GM13976 (cell line): ENCODE measurements at regions not wholly inside any gene's neighbourhood (a gene's known extent, or its start where the extent isn't known, plus 50 kb on each side); places are given as distances from the start of the nearest gene placed in this dataset.

Experiments used
- DNase-seq: peaks from one replicate; pipeline ENCODE4 v3.0.0; 2012; ENCODE audit warnings: low spot score
- in situ Hi-C: fragments of 300-500 bp; cut with MboI; formaldehyde crosslinking; loops from one replicate; pipeline ENCODE4 v1.12.0; 2022; ENCODE audit warnings: low sequenced_read_pairs, mixed read lengths, inconsistent platforms; ENCODE audit not compliant: unreplicated experiment
- TF ChIP-seq, protein P1 (sequence below): IDR thresholded peaks from 2 replicates; pipeline ENCODE4 v1.5.1; 2012; ENCODE audit warnings: borderline replicate concordance, mild to moderate bottlenecking; ENCODE audit not compliant: insufficient read depth; ENCODE audit errors: extremely low read depth, missing control alignments, control extremely low read depth

DNA sequence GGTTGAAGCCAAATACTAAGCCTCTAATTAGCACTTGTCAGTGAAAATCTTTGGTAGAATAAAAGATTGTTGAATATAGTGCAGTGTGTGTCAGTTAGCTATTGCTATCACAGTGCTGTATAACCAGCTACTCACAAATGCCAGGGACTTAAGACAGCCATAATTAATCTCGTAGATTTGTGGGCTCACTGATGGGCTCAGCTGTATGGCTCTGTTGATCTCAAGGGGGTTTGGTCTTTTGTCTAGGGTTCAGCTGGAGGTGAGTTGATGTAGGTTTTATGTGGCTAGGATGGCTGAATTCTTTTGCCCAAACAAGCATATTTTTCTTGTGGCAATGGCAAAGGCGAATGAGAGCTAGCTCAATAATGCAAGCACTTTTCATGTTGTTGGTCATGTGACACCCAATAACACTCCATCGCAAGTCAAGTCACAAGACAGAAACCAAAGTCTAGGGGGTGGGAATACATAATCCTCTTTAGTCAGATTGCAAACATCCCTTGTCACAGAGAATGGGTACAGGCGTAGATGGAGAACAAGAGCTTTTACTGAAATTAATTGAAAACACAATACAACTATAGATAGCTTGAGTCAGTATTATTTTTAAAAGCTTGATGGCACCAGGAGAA is 121.7 kb upstream of the EDNRB start:
- TF ChIP-seq, protein P1, sequence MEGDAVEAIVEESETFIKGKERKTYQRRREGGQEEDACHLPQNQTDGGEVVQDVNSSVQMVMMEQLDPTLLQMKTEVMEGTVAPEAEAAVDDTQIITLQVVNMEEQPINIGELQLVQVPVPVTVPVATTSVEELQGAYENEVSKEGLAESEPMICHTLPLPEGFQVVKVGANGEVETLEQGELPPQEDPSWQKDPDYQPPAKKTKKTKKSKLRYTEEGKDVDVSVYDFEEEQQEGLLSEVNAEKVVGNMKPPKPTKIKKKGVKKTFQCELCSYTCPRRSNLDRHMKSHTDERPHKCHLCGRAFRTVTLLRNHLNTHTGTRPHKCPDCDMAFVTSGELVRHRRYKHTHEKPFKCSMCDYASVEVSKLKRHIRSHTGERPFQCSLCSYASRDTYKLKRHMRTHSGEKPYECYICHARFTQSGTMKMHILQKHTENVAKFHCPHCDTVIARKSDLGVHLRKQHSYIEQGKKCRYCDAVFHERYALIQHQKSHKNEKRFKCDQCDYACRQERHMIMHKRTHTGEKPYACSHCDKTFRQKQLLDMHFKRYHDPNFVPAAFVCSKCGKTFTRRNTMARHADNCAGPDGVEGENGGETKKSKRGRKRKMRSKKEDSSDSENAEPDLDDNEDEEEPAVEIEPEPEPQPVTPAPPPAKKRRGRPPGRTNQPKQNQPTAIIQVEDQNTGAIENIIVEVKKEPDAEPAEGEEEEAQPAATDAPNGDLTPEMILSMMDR, result no peak
- in situ Hi-C loops, result no loop called here
- DNase-seq, result no peak

DNA sequence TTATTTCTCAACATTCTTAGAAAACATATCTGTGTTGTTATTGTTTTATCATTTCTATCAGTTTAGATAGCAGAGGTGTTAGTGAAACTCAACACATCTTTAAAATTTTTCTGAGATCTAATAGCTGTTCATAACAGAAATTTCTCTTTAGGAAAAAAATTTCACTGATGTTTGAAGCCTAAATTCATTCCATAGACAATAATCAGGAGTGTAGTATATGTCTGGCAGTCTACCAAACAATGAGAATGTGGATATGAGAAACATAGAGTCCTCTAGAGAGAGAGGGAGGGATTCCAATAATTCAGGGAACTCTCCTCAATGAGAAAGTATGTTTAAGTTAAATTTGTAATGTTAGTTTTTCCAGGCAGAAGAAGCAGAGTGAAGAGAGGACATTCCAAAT is 118.2 kb upstream of the EDNRB start:
- in situ Hi-C loops, result no loop called here
- TF ChIP-seq, protein P1, result no peak

DNA sequence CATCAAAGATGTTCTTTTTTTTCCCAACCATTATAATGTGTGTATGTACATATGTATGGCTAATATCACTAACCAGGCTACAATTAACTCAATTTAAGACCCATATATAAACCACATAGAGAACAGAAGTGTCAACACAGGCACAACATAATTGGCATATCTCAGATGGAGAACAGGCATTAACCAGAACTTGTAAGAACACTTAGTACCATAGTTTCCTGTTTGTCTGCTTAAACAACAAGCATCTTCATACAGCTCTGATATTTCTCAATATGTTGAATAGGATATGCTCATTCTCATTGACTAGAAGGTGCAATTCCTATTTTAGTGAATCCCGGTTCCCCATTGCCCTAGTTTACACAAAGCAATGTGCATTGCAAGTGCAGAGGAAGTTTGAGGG is 116.9 kb upstream of the EDNRB start:
- TF ChIP-seq, protein P1, result no peak
- in situ Hi-C loops, result no loop called here
- no peak for DNase-seq

More for the DNA sequence above, 118.2 kb upstream of the EDNRB start:
- DNase-seq, result no peak

DNA sequence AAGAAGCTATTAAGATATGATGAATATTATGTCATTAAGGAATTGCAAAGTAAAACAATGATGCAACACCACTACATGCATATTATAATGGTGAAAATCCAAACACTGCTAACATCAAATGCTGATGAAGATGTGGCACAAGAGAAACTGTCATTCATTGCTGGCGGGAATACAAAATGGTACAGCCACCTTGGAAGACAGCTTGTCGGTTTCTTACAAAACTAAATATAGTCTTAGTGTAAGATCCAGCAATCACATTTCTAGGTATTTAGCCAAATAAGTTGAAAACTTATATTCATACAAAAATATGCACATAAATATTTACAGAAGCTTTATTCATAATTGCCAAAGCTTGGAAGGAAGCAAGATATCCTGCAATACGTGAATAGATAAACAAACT is 114.9 kb upstream of the EDNRB start:
- TF ChIP-seq, protein P1, result no peak
- DNase-seq, result no peak
- in situ Hi-C loops, result no loop called here

DNA sequence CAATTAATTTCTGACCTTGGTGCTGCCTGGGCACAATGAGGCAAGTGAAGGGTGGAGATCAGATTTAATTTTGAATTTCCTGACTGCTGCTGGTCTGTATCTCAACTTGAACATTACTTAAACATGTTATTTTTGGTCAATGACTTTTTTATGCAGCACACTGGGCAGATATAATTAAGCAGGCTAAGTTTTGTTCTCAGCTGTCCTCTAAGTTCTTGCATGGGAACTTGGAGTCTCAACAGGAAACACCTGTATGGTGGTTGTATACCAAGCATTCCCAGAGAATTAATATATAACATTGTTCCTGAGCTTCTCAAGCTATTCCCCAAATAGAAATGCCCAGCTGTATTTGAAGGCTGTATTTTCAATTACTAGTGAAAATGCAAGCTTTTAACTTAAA is 113.5 kb upstream of the EDNRB start:
- TF ChIP-seq, protein P1, result no peak
- DNase-seq, result no peak
- in situ Hi-C loops, result no loop called here

DNA sequence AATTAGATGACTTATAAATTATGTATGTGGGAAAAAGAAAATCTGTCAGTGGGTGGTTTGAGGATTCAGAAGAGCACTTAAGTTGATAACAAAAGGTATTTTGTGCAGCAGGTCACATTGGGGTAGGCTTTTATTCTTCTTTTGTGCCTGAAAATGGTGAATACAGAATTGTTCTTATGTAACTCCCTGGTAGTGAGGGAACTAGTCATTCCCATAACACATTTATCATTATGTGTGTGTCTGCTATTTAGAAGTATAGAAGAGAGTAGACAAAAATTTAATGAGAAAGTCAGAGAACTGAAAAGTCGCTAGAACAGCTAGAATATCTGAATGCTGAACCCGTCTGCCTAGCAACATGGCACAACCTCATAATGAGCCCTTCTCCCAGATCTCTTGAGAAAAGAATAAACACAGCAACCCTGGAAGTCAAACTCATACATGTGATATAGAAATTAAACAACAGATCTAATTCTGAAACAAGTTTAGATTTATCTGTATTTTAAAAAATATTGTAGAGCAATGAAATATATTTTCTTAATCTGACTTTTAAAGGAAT is 111.8 kb upstream of the EDNRB start:
- no peak for DNase-seq
- TF ChIP-seq, protein P1, result no peak
- in situ Hi-C loops, result no loop called here
